HAP-1 (cell line): ENCODE measurements at regions not wholly inside any gene's neighbourhood (a gene's known extent, or its start where the extent isn't known, plus 50 kb on each side); places are given as distances from the start of the nearest gene placed in this dataset.

Experiments
- DNase-seq, 2 experiments: peaks; one replicate each; pipeline ENCODE4 v3.0.0-alpha.2; 2016 to 2020; ENCODE audit warnings: low spot score in 2 of 2
- H3K27me3 ChIP-seq: fragments of 250-450 bp; sonication (Bioruptor Pico); 2 replicates; pipeline ENCODE4 v1.5.1; 2020; ENCODE audit warnings: low read depth, mild to moderate bottlenecking, moderate library complexity
- H3K36me3 ChIP-seq: fragments of 250-450 bp; sonication (Bioruptor Pico); replicated peaks from 2 replicates; pipeline ENCODE4 v1.5.1; 2020; ENCODE audit warnings: mild to moderate bottlenecking
- H3K4me1 ChIP-seq: fragments of 250-450 bp; sonication (Bioruptor Pico); 2 replicates; pipeline ENCODE4 v1.5.1; 2020; ENCODE audit warnings: mild to moderate bottlenecking
- H3K4me3 ChIP-seq: fragments of 250-450 bp; sonication (Bioruptor Pico); 2 replicates; pipeline ENCODE4 v1.5.1; 2020; ENCODE audit warnings: mild to moderate bottlenecking, moderate library complexity
- H3K9me3 ChIP-seq: fragments of 250-450 bp; sonication (Bioruptor Pico); 2 replicates; pipeline ENCODE4 v1.5.1; 2020; ENCODE audit warnings: mild to moderate bottlenecking, moderate library complexity
- in situ Hi-C: fragments of 300-500 bp; cut with MboI; formaldehyde crosslinking; loops from 3 replicates; pipeline ENCODE4 v1.14.3; 2020; ENCODE audit warnings: low sequenced_read_pairs, inconsistent platforms, mixed read lengths

GRCh38 chrX:15146515-15146914, 123.4 kb downstream of the ASB9 start:
- peak; percentile 8 to 74 for DNase-seq
- Histone ChIP-seq H3K36me3 (no peaks in the 10 kb centered on the region), H3K4me3 (no peak overlapping the region), H3K4me1 (no peaks in the 10 kb centered on the region), H3K27me3 (no peaks in the 10 kb centered on the region), H3K9me3 (no peaks in the 10 kb centered on the region)
- in situ Hi-C loops: loop anchor here (10.0 kb wide), 1 partner anchor 1052 kb away; no protein-coding TSS in a partner anchor

GRCh38 chrX:15143825-15144121, 126.1 kb downstream of the ASB9 start:
- Histone ChIP-seq H3K4me3 (no peak overlapping the region), H3K27me3 (no peaks in the 10 kb centered on the region), H3K9me3 (no peaks in the 10 kb centered on the region), H3K4me1 (no peaks in the 10 kb centered on the region), H3K36me3 (no peaks in the 10 kb centered on the region)
- in situ Hi-C loops: loop anchor here (10.0 kb wide), 1 partner anchor 1049 kb away; no protein-coding TSS in a partner anchor
- DNase-seq: no peak

- peak; percentile 32 to 73 for DNase-seq
- Histone ChIP-seq H3K36me3 (no peaks in the 10 kb centered on the region), H3K4me1 (no peaks in the 10 kb centered on the region), H3K4me3 (no peak overlapping the region), H3K9me3 (no peaks in the 10 kb centered on the region), H3K27me3 (no peaks in the 10 kb centered on the region)
- in situ Hi-C loops: loop anchor here (10.0 kb wide), 1 partner anchor 1048 kb away; no protein-coding TSS in a partner anchor
These were observed 126.6 kb downstream of the ASB9 start for GRCh38 chrX:15143050-15143824.

- Histone ChIP-seq H3K9me3 (no peaks in the 10 kb centered on the region), H3K4me3 (no peak overlapping the region), H3K27me3 (no peaks in the 10 kb centered on the region), H3K36me3 (no peaks in the 10 kb centered on the region), H3K4me1 (no peaks in the 10 kb centered on the region)
- DNase-seq: no peak
- in situ Hi-C loops: loop anchor here (10.0 kb wide), 1 partner anchor 1047 kb away; no protein-coding TSS in a partner anchor
These were observed 127.7 kb downstream of the ASB9 start for GRCh38 chrX:15142084-15142715.

GRCh38 chrX:15136795-15137194, 133.1 kb downstream of the ASB9 start:
- no peaks in the 10 kb centered on the region for H3K4me1 ChIP-seq
- no peaks in the 10 kb centered on the region for H3K9me3 ChIP-seq
- in situ Hi-C loops: no loop called here
- no peaks in the 10 kb centered on the region for H3K27me3 ChIP-seq
- H3K36me3 ChIP-seq: no peaks in the 10 kb centered on the region
- H3K4me3 ChIP-seq: no peak overlapping the region
- DNase-seq: no peak

GRCh38 chrX:15129412-15129811, 140.5 kb downstream of the ASB9 start:
- Histone ChIP-seq H3K36me3 (no peaks in the 10 kb centered on the region), H3K27me3 (no peaks in the 10 kb centered on the region), H3K9me3 (no peaks in the 10 kb centered on the region), H3K4me1 (no peaks in the 10 kb centered on the region), H3K4me3 (no peak overlapping the region)
- in situ Hi-C loops: no loop called here
- no peak for DNase-seq

- no peak overlapping the region for H3K4me3 ChIP-seq
- in situ Hi-C loops: no loop called here
- no peaks in the 10 kb centered on the region for H3K4me1 ChIP-seq
- H3K9me3 ChIP-seq: no peaks in the 10 kb centered on the region
- H3K36me3 ChIP-seq: no peaks in the 10 kb centered on the region
- H3K27me3 ChIP-seq: no peaks in the 10 kb centered on the region
- no peak for DNase-seq
These were observed 141.0 kb downstream of the ASB9 start for GRCh38 chrX:15128861-15129260.

GRCh38 chrX:15127010-15127409, 142.9 kb downstream of the ASB9 start:
- Histone ChIP-seq H3K4me3 (no peak overlapping the region), H3K36me3 (no peaks in the 10 kb centered on the region), H3K27me3 (no peaks in the 10 kb centered on the region), H3K9me3 (no peaks in the 10 kb centered on the region), H3K4me1 (no peaks in the 10 kb centered on the region)
- no peak for DNase-seq
- in situ Hi-C loops: no loop called here

GRCh38 chrX:15116900-15117299, 153.0 kb downstream of the ASB9 start:
- DNase-seq: no peak
- H3K9me3 ChIP-seq: no peaks in the 10 kb centered on the region
- no peaks in the 10 kb centered on the region for H3K36me3 ChIP-seq
- no peaks in the 10 kb centered on the region for H3K4me1 ChIP-seq
- no peak overlapping the region for H3K4me3 ChIP-seq
- in situ Hi-C loops: no loop called here
- no peaks in the 10 kb centered on the region for H3K27me3 ChIP-seq

GRCh38 chrX:15114743-15115566, 154.9 kb downstream of the ASB9 start:
- Histone ChIP-seq H3K27me3 (no peaks in the 10 kb centered on the region), H3K36me3 (no peaks in the 10 kb centered on the region), H3K4me3 (no peak overlapping the region), H3K9me3 (no peaks in the 10 kb centered on the region), H3K4me1 (no peaks in the 10 kb centered on the region)
- in situ Hi-C loops: no loop called here
- DNase-seq: no peak

GRCh38 chrX:15107367-15107988, 162.4 kb downstream of the ASB9 start:
- H3K4me3 ChIP-seq: no peak overlapping the region
- no peaks in the 10 kb centered on the region for H3K4me1 ChIP-seq
- no peaks in the 10 kb centered on the region for H3K9me3 ChIP-seq
- DNase-seq: no peak
- no peaks in the 10 kb centered on the region for H3K36me3 ChIP-seq
- in situ Hi-C loops: no loop called here
- no peaks in the 10 kb centered on the region for H3K27me3 ChIP-seq

- in situ Hi-C loops: no loop called here
- no peak for DNase-seq
- Histone ChIP-seq H3K36me3 (no peaks in the 10 kb centered on the region), H3K4me1 (no peaks in the 10 kb centered on the region), H3K9me3 (no peaks in the 10 kb centered on the region), H3K27me3 (no peaks in the 10 kb centered on the region), H3K4me3 (no peak overlapping the region)
These were observed 171.4 kb downstream of the ASB9 start for GRCh38 chrX:15098505-15098904.

GRCh38 chrX:15087747-15088146, 182.1 kb downstream of the ASB9 start:
- no peaks in the 10 kb centered on the region for H3K27me3 ChIP-seq
- no peaks in the 10 kb centered on the region for H3K9me3 ChIP-seq
- no peaks in the 10 kb centered on the region for H3K36me3 ChIP-seq
- no peaks in the 10 kb centered on the region for H3K4me1 ChIP-seq
- H3K4me3 ChIP-seq: no peak overlapping the region
- in situ Hi-C loops: no loop called here
- no peak for DNase-seq
